GM18517 (cell line): ENCODE measurements at regions not wholly inside any gene's neighbourhood (a gene's known extent, or its start where the extent isn't known, plus 50 kb on each side); places are given as distances from the start of the nearest gene placed in this dataset.
A peak's percentile ranks its signal among the peaks of the same experiment; 100 is the strongest.

ENCODE experiments used
- ATAC-seq: cut with Tn5 transposase; IDR thresholded peaks from one replicate; pipeline ENCODE4 v1.9.1; 2021; ENCODE audit warnings: mild to moderate bottlenecking, moderate library complexity; ENCODE audit not compliant: unreplicated experiment

DNA sequence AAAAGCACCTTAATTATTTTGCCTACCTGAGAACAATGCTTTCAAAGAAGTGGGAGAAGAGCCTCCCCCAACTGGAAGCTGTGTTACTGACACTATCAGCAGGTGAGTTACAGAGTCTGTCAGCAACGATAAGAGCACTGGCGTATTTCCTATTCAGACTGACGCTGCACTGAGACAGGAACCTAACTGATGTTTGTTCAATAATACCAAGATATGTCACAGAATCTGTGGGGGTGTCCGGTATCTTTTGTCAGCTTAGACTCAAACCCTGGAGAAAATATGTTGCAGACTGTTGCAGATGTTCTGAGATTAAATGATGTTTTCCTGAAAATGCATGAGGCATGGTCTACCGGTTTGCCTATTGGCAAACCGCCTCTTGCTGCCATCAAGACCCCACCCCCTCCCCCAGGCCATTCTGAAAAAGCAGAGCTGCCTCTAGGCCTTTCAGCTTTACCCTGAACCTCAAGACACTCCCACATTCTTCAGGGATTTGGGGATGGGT is 115.2 kb upstream of the KIT start:
- no peak for ATAC-seq

- ATAC-seq = no peak
Observed at GRCh38 chr4:54543088-54543795, 114.5 kb upstream of the KIT start.

- no peak for ATAC-seq
Observed at GRCh38 chr4:54545663-54546424, 111.9 kb upstream of the KIT start.

DNA sequence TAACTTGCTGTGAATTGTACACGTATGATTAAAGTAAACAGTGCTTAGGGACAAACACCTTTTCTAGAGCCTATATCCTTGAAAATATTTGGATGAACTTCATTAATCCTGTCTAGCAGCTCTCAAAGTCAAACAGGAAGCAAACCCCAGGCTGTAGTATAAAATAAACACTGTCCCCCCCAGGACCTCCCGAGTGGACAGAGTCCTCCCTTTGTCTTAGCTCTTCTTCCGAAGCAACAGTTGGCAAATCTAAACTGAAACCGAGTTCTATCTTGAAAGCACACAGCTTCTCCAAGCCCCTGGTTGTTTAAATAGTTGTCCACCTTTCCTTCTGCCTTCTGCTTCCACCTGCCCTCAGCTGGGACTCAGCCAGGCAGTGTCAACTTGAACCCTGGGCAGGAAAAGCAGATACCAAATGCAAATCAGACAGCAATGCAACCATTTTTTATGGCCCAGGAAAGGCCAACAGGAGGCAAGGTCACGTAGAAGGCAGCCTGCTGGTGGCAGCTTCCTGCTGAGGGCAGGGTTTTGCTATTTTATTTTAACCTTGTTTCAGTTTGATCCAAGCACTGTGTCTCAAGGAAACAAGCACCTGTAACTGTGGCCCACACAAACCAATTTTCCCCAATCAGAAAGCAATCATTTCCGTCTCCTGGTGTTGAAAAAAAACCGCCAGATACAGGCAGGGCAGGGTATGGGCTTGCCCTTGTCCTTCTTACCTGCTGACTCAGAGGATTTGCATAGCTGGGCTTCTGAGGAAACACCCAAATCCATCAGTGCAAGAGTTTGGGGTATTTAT is 110.3 kb upstream of the KIT start:
- ATAC-seq = peak; percentile 61

- ATAC-seq = peak; percentile 26
Observed at GRCh38 chr4:54548098-54548620, 109.6 kb upstream of the KIT start.

DNA sequence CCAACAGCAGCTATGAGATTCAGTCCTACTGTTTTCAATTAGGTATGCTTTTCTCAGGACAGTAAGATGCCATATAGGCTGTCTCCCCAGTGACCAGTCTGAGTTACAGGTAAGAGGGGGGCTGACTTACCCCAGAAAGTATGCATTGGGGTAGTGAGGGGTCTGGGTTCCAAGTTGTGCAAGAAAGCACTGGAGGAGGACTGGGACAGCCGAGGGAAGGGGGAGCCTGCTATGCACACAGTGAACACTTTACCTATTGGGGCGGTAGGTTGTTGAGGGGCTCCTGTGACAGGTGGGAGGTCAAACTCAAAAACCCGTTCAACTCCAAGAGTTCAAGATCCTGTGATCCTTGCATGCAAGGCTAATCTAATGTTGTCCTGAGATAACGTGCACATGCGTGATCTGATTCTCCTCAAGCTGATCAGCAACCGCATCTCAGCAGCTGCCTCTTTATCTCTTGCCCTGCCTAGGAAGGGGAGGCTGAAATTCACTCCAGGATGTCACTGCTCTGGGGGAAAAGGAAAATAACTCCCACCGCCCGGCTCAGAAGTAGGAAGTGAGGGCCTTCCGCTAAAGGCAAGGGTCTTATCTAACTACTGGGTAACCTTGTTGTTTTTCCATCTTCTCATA is 108.8 kb upstream of the KIT start:
- no peak for ATAC-seq

- no peak for ATAC-seq
Observed at GRCh38 chr4:54550395-54551171, 107.2 kb upstream of the KIT start.

GRCh38 chr4:54553001-54553400 is 104.8 kb upstream of the KIT start:
- no peak for ATAC-seq

DNA sequence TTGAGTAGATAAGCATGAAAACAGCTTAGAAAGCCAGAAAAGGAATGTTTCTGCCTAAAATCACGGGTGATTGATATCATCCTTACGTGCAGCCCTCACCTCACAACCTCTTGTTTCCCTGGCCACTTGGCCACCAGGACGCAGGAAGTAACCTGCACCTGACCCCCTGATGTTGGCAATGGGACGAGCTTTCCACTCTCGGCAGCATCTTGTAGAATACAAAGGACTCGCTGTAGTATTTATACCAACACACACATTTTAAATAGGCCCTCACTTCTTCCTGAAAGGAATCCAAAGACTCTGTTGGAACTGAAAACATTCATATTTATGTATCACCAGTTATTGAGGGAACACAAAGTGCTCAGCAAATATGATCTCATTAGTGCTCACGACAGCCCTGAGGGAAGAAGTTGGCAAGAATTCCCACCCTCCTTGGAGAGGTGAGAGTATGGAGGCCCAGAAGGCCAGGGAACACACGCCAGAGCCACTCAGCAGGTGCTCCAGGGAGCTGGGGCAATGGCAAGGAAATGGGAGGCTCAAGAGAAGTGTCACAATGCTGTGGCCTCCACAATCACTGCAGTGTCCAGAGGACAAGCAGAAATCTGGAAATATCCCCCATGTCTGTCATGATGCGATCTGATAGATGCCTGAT is 103.3 kb upstream of the KIT start:
- ATAC-seq = no peak

DNA sequence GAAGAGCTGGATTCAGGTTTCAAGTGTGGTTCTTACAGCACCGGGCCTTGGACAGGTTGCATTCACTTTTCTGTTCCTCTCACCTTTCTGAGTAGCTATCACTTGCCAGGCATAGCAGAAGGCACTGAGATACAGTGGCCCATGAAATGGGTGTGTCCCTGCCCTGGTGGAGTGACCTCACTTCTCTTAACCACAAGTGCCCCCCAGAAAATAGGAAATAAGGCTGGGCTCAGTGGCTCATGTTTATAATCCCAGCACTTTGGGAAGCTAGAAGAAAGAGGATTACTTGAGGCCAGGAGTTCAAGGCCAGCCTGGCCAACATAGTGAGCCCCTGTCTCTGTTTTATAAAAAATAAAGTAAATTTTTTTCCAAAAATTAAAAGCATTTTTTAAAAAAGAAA is 101.7 kb upstream of the KIT start:
- ATAC-seq = no peak

GRCh38 chr4:54556587-54556986 is 101.2 kb upstream of the KIT start:
- no peak for ATAC-seq

DNA sequence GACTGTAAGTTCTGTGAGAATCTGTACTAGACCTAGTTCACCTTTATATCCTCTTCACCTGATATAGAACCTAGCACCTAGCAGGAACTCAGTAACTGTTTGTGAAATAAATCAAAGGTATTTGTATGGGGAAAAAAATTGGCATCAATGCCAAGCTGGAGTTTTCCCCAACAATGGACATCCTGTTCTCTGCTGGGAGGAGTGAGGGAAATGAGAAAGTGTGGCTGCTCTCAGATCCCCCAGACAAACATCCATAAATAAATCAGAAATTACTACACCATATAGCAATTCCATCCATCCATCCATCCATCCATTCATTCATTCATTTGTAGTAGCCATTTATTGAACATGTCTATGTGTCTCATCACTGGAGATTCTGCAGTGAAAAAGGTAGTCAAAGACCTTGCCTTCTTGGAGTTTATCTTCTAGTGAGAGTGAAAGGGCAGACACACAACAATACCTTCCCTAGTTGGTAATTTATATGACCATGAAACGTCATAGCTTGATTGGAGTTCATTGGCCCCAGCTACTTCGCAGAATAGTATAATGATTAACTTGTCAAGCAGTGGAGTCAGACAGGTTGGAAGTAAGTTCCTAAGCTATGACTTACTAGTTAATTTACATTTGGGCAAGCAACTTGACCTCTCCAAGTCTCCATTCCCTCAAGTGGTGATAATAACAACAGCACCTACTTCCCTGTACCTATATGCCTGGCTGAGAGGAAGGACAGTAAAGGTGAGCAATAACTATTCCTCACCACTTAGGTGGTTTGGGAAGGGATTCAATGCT is 98.7 kb upstream of the KIT start:
- no peak for ATAC-seq

DNA sequence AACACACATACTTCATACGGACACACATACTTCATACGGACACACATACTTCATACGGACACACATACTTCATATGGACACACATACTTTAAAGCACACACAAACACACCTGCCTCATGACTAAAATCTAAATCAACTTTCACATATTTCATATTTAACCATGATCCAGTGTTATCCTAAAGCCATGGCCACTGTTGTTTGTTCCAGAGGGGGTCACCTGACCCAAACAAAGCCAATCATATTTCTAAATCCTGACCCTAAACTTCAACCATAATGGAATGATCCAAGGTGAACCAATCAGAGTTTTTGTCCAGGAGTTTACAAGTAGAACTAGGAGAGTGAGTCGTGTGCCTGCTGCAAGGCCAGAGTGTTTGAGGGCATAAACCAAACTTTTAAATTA is 97.2 kb upstream of the KIT start:
- no peak for ATAC-seq

- no peak for ATAC-seq
Observed at GRCh38 chr4:54561940-54562339, 95.8 kb upstream of the KIT start.

- peak; percentile 88 for ATAC-seq
Observed at GRCh38 chr4:54566608-54567007, 91.1 kb upstream of the KIT start.

- ATAC-seq = no peak
Observed at GRCh38 chr4:54567327-54567726, 90.4 kb upstream of the KIT start.

DNA sequence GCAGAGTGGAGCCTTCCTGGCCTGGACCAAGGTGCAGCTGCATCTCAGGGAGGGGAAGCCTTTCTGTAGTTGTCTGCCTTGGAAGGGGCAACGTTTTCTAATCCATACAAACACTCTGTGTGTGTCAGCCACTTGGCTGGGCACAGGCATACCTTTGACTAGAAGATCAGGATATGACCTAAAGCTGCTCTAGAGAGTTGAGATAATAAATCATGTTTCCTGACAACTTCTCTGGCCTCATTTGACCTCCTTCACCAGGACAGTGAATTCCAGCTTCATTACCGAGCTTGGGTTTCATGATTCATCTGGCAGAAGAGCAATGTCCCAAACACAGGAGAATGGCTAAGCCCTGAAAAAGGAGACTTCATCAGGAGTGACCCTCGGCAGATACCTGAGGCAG is 89.6 kb upstream of the KIT start:
- no peak for ATAC-seq

DNA sequence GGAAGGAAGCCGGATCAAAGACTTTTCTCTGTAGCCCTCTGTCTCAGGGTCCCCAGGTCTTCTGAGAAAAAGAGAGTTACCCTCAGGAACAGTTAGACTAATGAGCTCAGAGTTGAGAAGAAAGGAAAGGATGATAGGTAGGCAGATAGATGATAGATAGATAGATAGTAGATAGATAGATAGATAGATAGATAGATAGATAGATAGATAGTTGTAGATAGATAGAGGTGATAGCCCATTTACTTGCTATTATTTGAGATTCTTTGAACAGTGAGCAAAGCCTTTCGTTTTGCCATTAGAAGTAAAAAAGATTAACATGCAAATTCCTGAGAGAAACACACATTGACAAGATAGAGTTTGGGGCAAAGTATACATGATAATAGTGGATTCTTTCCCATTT is 86.9 kb upstream of the KIT start:
- ATAC-seq = no peak
